IMR-90 (cell line): ENCODE measurements at regions not wholly inside any gene's neighbourhood (a gene's known extent, or its start where the extent isn't known, plus 50 kb on each side); places are given as distances from the start of the nearest gene placed in this dataset.
A peak's percentile ranks its signal among the peaks of the same experiment; 100 is the strongest.

Experiments
- ATAC-seq: fragments of 200-7000 bp; cut with Tn5 transposase; 2 replicates; pipeline ENCODE4 v1.9.1; 2020; ENCODE audit warnings: low read depth, mild to moderate bottlenecking, moderate library complexity
- BruUV-seq: library from RNA; stranded (reverse); fragments of 400-500 nt; replicated peaks from 2 replicates; lab custom pipeline; 2021; lab: Mats Ljungman, UMichigan
- CTCF ChIA-PET: fragments of 300-600 bp; formaldehyde crosslinking; extraction: SDS; loops from one replicate; lab custom pipeline; 2021; ENCODE audit warnings: antibody characterized with exemption; lab: Yijun Ruan, JAX
- POLR2A ChIA-PET: fragments of 300-600 bp; sonication (Branson Sonifier 250); formaldehyde crosslinking; loops from one replicate; lab custom pipeline; 2022; ENCODE audit warnings: antibody characterized with exemption; ENCODE audit not compliant: unreplicated experiment; lab: Charles Lee
- DNase-seq: peaks from one replicate; pipeline ENCODE4 v3.0.0; 2013
- H2AFZ ChIP-seq: replicated peaks from 2 replicates; pipeline ENCODE3; 2013; ENCODE audit warnings: low read length, mild to moderate bottlenecking; ENCODE audit not compliant: poor library complexity
- H2AK5ac ChIP-seq: 2 replicates; pipeline ENCODE4 v1.6.1; 2013; ENCODE audit warnings: low read depth, low read length, inconsistent platforms
- H2AK9ac ChIP-seq: replicated peaks from 2 replicates; pipeline ENCODE3; 2013; ENCODE audit warnings: mild to moderate bottlenecking, low read depth, low read length, moderate library complexity; ENCODE audit not compliant: poor library complexity
- H2BK120ac ChIP-seq: 2 replicates; pipeline ENCODE4 v1.6.1; 2013; ENCODE audit warnings: low read depth, low read length, inconsistent platforms
- H2BK15ac ChIP-seq: 3 replicates; pipeline ENCODE4 v1.6.1; 2013; ENCODE audit warnings: low read depth, low read length, inconsistent platforms
- H2BK20ac ChIP-seq: 2 replicates; pipeline ENCODE4 v1.6.1; 2013; ENCODE audit warnings: low read depth, mild to moderate bottlenecking, inconsistent platforms, low read length, moderate library complexity
- H2BK5ac ChIP-seq: 2 replicates; pipeline ENCODE4 v1.6.1; 2013; ENCODE audit warnings: mild to moderate bottlenecking, low read depth, low read length, inconsistent platforms; ENCODE audit not compliant: poor library complexity, severe bottlenecking
- H3K14ac ChIP-seq: replicated peaks from 2 replicates; pipeline ENCODE4 v1.6.1; 2013; ENCODE audit warnings: low read depth, low read length, inconsistent platforms
- H3K18ac ChIP-seq: 2 replicates; pipeline ENCODE4 v1.6.1; 2013; ENCODE audit warnings: low read depth, low read length, control low read depth
- H3K23ac ChIP-seq: 2 replicates; pipeline ENCODE4 v1.6.1; 2013; ENCODE audit warnings: low read depth, low read length, inconsistent platforms
- H3K27ac ChIP-seq: 2 replicates; pipeline ENCODE4 v1.5.1; 2013; ENCODE audit warnings: mild to moderate bottlenecking, control low read depth, low read length; ENCODE audit not compliant: insufficient read depth
- H3K27me3 ChIP-seq: 2 replicates; pipeline ENCODE4 v1.6.1; 2013; ENCODE audit warnings: low read length; ENCODE audit not compliant: control insufficient read depth, insufficient read depth
- H3K36me3 ChIP-seq: 2 replicates; pipeline ENCODE4 v1.6.1; 2013; ENCODE audit warnings: low read length, mixed read lengths; ENCODE audit not compliant: control insufficient read depth, insufficient read depth
- H3K4ac ChIP-seq: 2 replicates; pipeline ENCODE4 v1.6.1; 2013; ENCODE audit warnings: low read depth, low read length, inconsistent platforms
- H3K4me1 ChIP-seq: 2 replicates; pipeline ENCODE4 v1.6.1; 2013; ENCODE audit warnings: low read length, mixed read lengths; ENCODE audit not compliant: control insufficient read depth, insufficient read depth
- H3K4me2 ChIP-seq: 2 replicates; pipeline ENCODE4 v1.6.1; 2013; ENCODE audit warnings: low read depth, mild to moderate bottlenecking, control low read depth, low read length, moderate library complexity
- H3K4me3 ChIP-seq: 2 replicates; pipeline ENCODE4 v1.5.1; 2013; ENCODE audit warnings: low read depth, mild to moderate bottlenecking, control low read depth, low read length, moderate library complexity; ENCODE audit not compliant: insufficient read depth
- H3K56ac ChIP-seq: 2 replicates; pipeline ENCODE4 v1.6.1; 2013; ENCODE audit warnings: low read length, inconsistent platforms; ENCODE audit not compliant: insufficient read depth; ENCODE audit errors: extremely low read depth
- H3K79me1 ChIP-seq, 2 experiments: 2 replicates each; pipeline ENCODE4 v1.6.1; 2013; ENCODE audit warnings: low read length in 2 of 2, inconsistent platforms in 1 of 2, low read depth in 1 of 2
- H3K9ac ChIP-seq: 2 replicates; pipeline ENCODE4 v1.6.1; 2013; ENCODE audit warnings: low read depth, low read length, control low read depth
- H3K9me1 ChIP-seq: 2 replicates; pipeline ENCODE4 v1.6.1; 2013; ENCODE audit warnings: low read length, inconsistent platforms; ENCODE audit not compliant: insufficient read depth
- H3K9me3 ChIP-seq: 2 replicates; pipeline ENCODE4 v1.6.1; 2013; ENCODE audit warnings: low read length; ENCODE audit not compliant: control insufficient read depth, insufficient read depth
- H4K20me1 ChIP-seq: 2 replicates; pipeline ENCODE4 v1.6.1; 2013; ENCODE audit warnings: low read length, inconsistent platforms; ENCODE audit not compliant: insufficient read depth
- H4K5ac ChIP-seq: 2 replicates; pipeline ENCODE4 v1.6.1; 2013; ENCODE audit warnings: mild to moderate bottlenecking, low read depth, low read length, control low read depth
- H4K8ac ChIP-seq, 2 experiments: 2 replicates each; pipeline ENCODE4 v1.6.1; 2013; ENCODE audit warnings: low read depth in 2 of 2, low read length in 2 of 2, control low read depth in 1 of 2, inconsistent platforms in 1 of 2
- H4K91ac ChIP-seq: 2 replicates; pipeline ENCODE4 v1.6.1; 2013; ENCODE audit warnings: low read depth, low read length, inconsistent platforms; ENCODE audit not compliant: insufficient read depth
- FOS ChIP-seq: fragments of 150-350 bp; IDR thresholded peaks from 2 replicates; pipeline ENCODE4 v1.6.1; 2016; ENCODE audit warnings: low read depth, low read length
- MAZ ChIP-seq: IDR thresholded peaks from 2 replicates; pipeline ENCODE4 v1.6.1; 2012; ENCODE audit warnings: low read depth, mild to moderate bottlenecking, low read length, improper control_type of control experiment, moderate library complexity, borderline replicate concordance
- MXI1 ChIP-seq: IDR thresholded peaks from 2 replicates; pipeline ENCODE4 v1.6.1; 2012; ENCODE audit warnings: low read depth, mild to moderate bottlenecking, low read length, moderate library complexity, borderline replicate concordance
- NFE2L2 ChIP-seq: fragments of 150-350 bp; IDR thresholded peaks from 2 replicates; pipeline ENCODE4 v1.6.1; 2016; ENCODE audit warnings: low read depth, mild to moderate bottlenecking, low read length
- RAD21 ChIP-seq: IDR thresholded peaks from 2 replicates; pipeline ENCODE4 v1.6.1; 2012; ENCODE audit warnings: low read length, improper control_type of control experiment
- RFX5 ChIP-seq: IDR thresholded peaks from 2 replicates; pipeline ENCODE4 v1.8.0; 2012; ENCODE audit warnings: low read depth, mild to moderate bottlenecking, low read length, moderate library complexity
- USF2 ChIP-seq: fragments of 150-350 bp; IDR thresholded peaks from 2 replicates; pipeline ENCODE4 v1.6.1; 2017; ENCODE audit warnings: mild to moderate bottlenecking, antibody characterized with exemption, low read length, low read depth
- WGBS, 2 experiments: methylation state at CpG; one replicate each; pipeline versions ENCODE4 v1.1.5 to v1.1.7; 2013; ENCODE audit warnings: missing lambda C conversion rate in 2 of 2; ENCODE audit not compliant: insufficient read length in 1 of 2; ENCODE audit errors: extremely low coverage in 2 of 2; 5-methylcytosine and 5-hydroxymethylcytosine counted together
- dilution Hi-C: fragments of 300-500 bp; cut with HindIII; formaldehyde crosslinking; loops from one replicate; pipeline ENCODE4 v1.14.3; 2018; ENCODE audit warnings: low sequenced_read_pairs; ENCODE audit not compliant: unreplicated experiment
- in situ Hi-C: fragments of 300-500 bp; cut with MboI; formaldehyde crosslinking; loops from 3 replicates; pipeline ENCODE4 v1.14.3; 2019; ENCODE audit warnings: low sequenced_read_pairs, inconsistent platforms, mixed read lengths
- intact Hi-C: fragments of 100-400 bp; cut with micrococcal nuclease; formaldehyde crosslinking; loops from 2 replicates; pipeline ENCODE4 v1.10.0; 2022

GRCh38 chr4:17029964-17030363 lies 131.5 kb upstream of the LDB2 start (continued):
- no peak for TF ChIP-seq USF2
- TF ChIP-seq RFX5: no peak
- no peak for TF ChIP-seq MXI1
- no peak for TF ChIP-seq MAZ
- no peak for TF ChIP-seq RAD21

- DNase-seq: no peak
- in situ Hi-C loops (no loop called here), dilution Hi-C loops (no loop called here), intact Hi-C loops (no loop called here)
- Histone ChIP-seq H3K36me3 (no peaks in the 10 kb centered on the region), H3K4me1 (peaks cover 25% of the 10 kb centered on the region), H3K4me2 (no peak overlapping the region), H2BK5ac (peak overlapping the region; percentile 88), H2BK20ac (peak overlapping the region; percentile 95), H3K4me3 (no peak overlapping the region), H3K27ac (no peak overlapping the region), H4K91ac (peak overlapping the region; percentile 84), H2AK5ac (peak overlapping the region; percentile 62), H2AFZ (peak overlapping the region; percentile 15), H3K56ac (no peak overlapping the region), H3K9me1 (peaks cover 27% of the 10 kb centered on the region), H3K27me3 (no peaks in the 10 kb centered on the region), H3K14ac (peak overlapping the region; percentile 95), H2AK9ac (no peak overlapping the region), H3K79me1 (peaks cover 0 to 19% of the 10 kb centered on the region in 2 experiments; a peak in 2 of 4 replicates), H3K23ac (peak overlapping the region; percentile 76; the same call in 1 of the 2 replicates), H3K9ac (no peak overlapping the region), H2BK15ac (peak overlapping the region; percentile 86; the same call in 2 of the 3 replicates), H4K8ac (peak overlapping the region; percentile 15 to 81), H2BK120ac (peak overlapping the region; percentile 99), H3K4ac (peak overlapping the region; percentile 86), H4K5ac (peak overlapping the region; percentile 12; the same call in 1 of the 2 replicates), H4K20me1 (no peaks in the 10 kb centered on the region), H3K9me3 (no peaks in the 10 kb centered on the region), H3K18ac (peak overlapping the region; percentile 61)
- TF ChIP-seq NFE2L2: no peak
- no peak for TF ChIP-seq FOS
- TF ChIP-seq MXI1: no peak
- WGBS, 2 experiments: 96% methylated on average over 5 of the region's 7 CpGs; no CpG with 5 or more reads in 1 of the 2 experiments
- no TSS peak for BruUV-seq
- CTCF ChIA-PET: no interaction called here
- ATAC-seq: no peak
- POLR2A ChIA-PET: no interaction called here
These were observed 131.0 kb upstream of the LDB2 start for GRCh38 chr4:17029432-17029831.
